Endothelial cell of umbilical vein (primary cell): ENCODE measurements at regions not wholly inside any gene's neighbourhood (a gene's known extent, or its start where the extent isn't known, plus 50 kb on each side); places are given as distances from the start of the nearest gene placed in this dataset.

Experiments
- BruUV-seq: library from RNA; stranded (reverse); fragments of 400-500 nt; replicated peaks from 2 replicates; lab custom pipeline; 2021; lab: Mats Ljungman, UMichigan
- CTCF ChIA-PET: fragments of 300-600, 350-600 bp; sonication (Branson Sonifier 250); formaldehyde crosslinking; loops from one replicate; lab custom pipeline; 2021; ENCODE audit warnings: antibody characterized with exemption, inconsistent platforms; lab: Charles Lee
- POLR2A ChIA-PET: fragments of 300-600, 350-600 bp; sonication (Branson Sonifier 250); formaldehyde crosslinking; loops from one replicate; lab custom pipeline; 2021; ENCODE audit warnings: antibody characterized with exemption, inconsistent platforms; lab: Charles Lee
- DNase-seq: peaks from one replicate; pipeline ENCODE4 v3.0.0-alpha.2; 2011; ENCODE audit warnings: low read depth, low spot score
- FAIRE-seq: peaks from 2 replicates; lab custom pipeline; 2011; peaks lifted over from hg19 to GRCh38; lab: Jason Lieb, UNC
- H2AFZ ChIP-seq: 2 replicates; pipeline ENCODE4 v1.6.0; 2012; ENCODE audit warnings: low read depth, low read length, control low read depth, inconsistent platforms
- H3K27ac ChIP-seq: 2 replicates; pipeline ENCODE4 v1.5.1; 2011; ENCODE audit warnings: low read depth, mild to moderate bottlenecking, control low read depth, low read length, moderate library complexity; ENCODE audit not compliant: insufficient read depth
- H3K27me3 ChIP-seq, 2 experiments: 2 replicates each; pipeline versions ENCODE4 v1.6.0 to v1.6.1; 2011; ENCODE audit warnings: low read length in 2 of 2, mixed read lengths in 1 of 2; ENCODE audit not compliant: control insufficient read depth in 2 of 2, insufficient read depth in 2 of 2
- H3K36me3 ChIP-seq, 2 experiments: 2 replicates in 1 of 2; 3 replicates in 1 of 2; pipeline ENCODE4 v1.5.1; 2011; ENCODE audit warnings: low read length in 2 of 2, mild to moderate bottlenecking in 1 of 2, moderate library complexity in 1 of 2; ENCODE audit not compliant: control insufficient read depth in 2 of 2, insufficient read depth in 2 of 2; ENCODE audit errors: extremely low read depth in 1 of 2
- H3K4me1 ChIP-seq: 3 replicates; pipeline ENCODE4 v1.5.1; 2011; ENCODE audit warnings: mild to moderate bottlenecking, low read length; ENCODE audit not compliant: control insufficient read depth, insufficient read depth; ENCODE audit errors: extremely low read depth
- H3K4me2 ChIP-seq: 2 replicates; pipeline ENCODE4 v1.6.1; 2011; ENCODE audit warnings: low read length, control low read depth, mixed read lengths; ENCODE audit not compliant: insufficient read depth
- H3K4me3 ChIP-seq, 3 experiments: fragments of 200-600 bp in 1 of 3; sonication (generic), shearing (Covaris generic) in 1 of 3; replicated peaks in 1 of 3; 2 replicates each; pipeline ENCODE4 v1.5.1; 2011 to 2016; ENCODE audit warnings: control low read depth in 3 of 3, low read length in 3 of 3, mild to moderate bottlenecking in 2 of 3, inconsistent platforms in 1 of 3, low read depth in 1 of 3, moderate library complexity in 1 of 3; ENCODE audit not compliant: insufficient read depth in 1 of 3
- H3K79me2 ChIP-seq: 2 replicates; pipeline ENCODE4 v1.6.0; 2012; ENCODE audit warnings: low read length, inconsistent platforms; ENCODE audit not compliant: control insufficient read depth, insufficient read depth
- H3K9ac ChIP-seq: replicated peaks from 2 replicates; pipeline ENCODE3; 2011; ENCODE audit warnings: low read length, control low read depth; ENCODE audit not compliant: insufficient read depth; ENCODE audit errors: extremely low read depth
- H3K9me1 ChIP-seq: replicated peaks from 3 replicates; pipeline ENCODE4 v1.6.0; 2011; ENCODE audit warnings: mild to moderate bottlenecking, low read length; ENCODE audit not compliant: control insufficient read depth, insufficient read depth; ENCODE audit errors: extremely low read depth
- H3K9me3 ChIP-seq: replicated peaks from 2 replicates; pipeline ENCODE4 v1.5.1; 2012; ENCODE audit warnings: low read length, inconsistent platforms; ENCODE audit not compliant: control insufficient read depth, insufficient read depth
- H4K20me1 ChIP-seq: replicated peaks from 2 replicates; pipeline ENCODE3; 2011; ENCODE audit warnings: mild to moderate bottlenecking, low read length; ENCODE audit not compliant: control insufficient read depth, insufficient read depth; ENCODE audit errors: extremely low read depth
- FOS ChIP-seq: IDR thresholded peaks from 2 replicates; pipeline ENCODE4 v1.6.1; 2011; ENCODE audit warnings: mild to moderate bottlenecking, low read length, moderate library complexity, borderline replicate concordance; ENCODE audit not compliant: insufficient read depth
- GATA2 ChIP-seq: IDR thresholded peaks from 2 replicates; pipeline ENCODE4 v1.7.0; 2011; ENCODE audit warnings: low read depth, mild to moderate bottlenecking, moderate library complexity, mixed read lengths, low read length; ENCODE audit not compliant: insufficient read length, insufficient read depth
- JUN ChIP-seq: IDR thresholded peaks from 2 replicates; pipeline ENCODE4 v1.6.1; 2011; ENCODE audit warnings: borderline replicate concordance, low read depth; ENCODE audit not compliant: insufficient read length, insufficient read depth
- MYC ChIP-seq: IDR thresholded peaks from one replicate; pipeline ENCODE4 v1.6.1; 2011; ENCODE audit warnings: mild to moderate bottlenecking, low read depth, low read length
- POLR2A ChIP-seq: IDR thresholded peaks from 2 replicates; pipeline ENCODE4 v1.6.1; 2012; ENCODE audit warnings: low read depth, mild to moderate bottlenecking, control low read depth, low read length
- POLR2AphosphoS5 ChIP-seq: IDR thresholded peaks from 2 replicates; pipeline ENCODE4 v1.6.1; 2012; ENCODE audit warnings: low read depth, mild to moderate bottlenecking, control low read depth, low read length, moderate library complexity; ENCODE audit not compliant: insufficient read depth
- dilution Hi-C: fragments of 300-500 bp; cut with MboI; formaldehyde crosslinking; loops from one replicate; pipeline ENCODE4 v1.15.0; 2019; ENCODE audit warnings: low sequenced_read_pairs; ENCODE audit not compliant: extremely low pct_ligation_motif_present
- intact Hi-C: fragments of 100-400 bp; cut with micrococcal nuclease; formaldehyde crosslinking; loops from one replicate; pipeline ENCODE4 v1.10.0; 2022

- Histone ChIP-seq H3K27me3 (peaks cover 0 to 2% of the 10 kb centered on the region in 2 experiments), H3K9me1 (no peaks in the 10 kb centered on the region), H3K4me1 (no peaks in the 10 kb centered on the region), H3K4me2 (no peak overlapping the region), H3K4me3 (no peak overlapping the region), H2AFZ (no peak overlapping the region), H3K27ac (no peak overlapping the region), H3K36me3 (no peaks in the 10 kb centered on the region), H3K9ac (no peak overlapping the region), H3K9me3 (no peaks in the 10 kb centered on the region), H3K79me2 (no peaks in the 10 kb centered on the region), H4K20me1 (no peaks in the 10 kb centered on the region)
- ChIA-PET CTCF (no interaction called here), POLR2A (no interaction called here)
- FAIRE-seq (no peak), DNase-seq (no peak)
- dilution Hi-C loops (no loop called here), intact Hi-C loops (no loop called here)
- no TSS peak for BruUV-seq
- TF ChIP-seq POLR2AphosphoS5 (no peak), MYC (no peak), POLR2A (no peak), FOS (no peak)
These were observed 157.4 kb upstream of the TMCO5A start for GRCh38 chr15:37777006-37777405.

GRCh38 chr15:37783290-37783689 lies 151.2 kb upstream of the TMCO5A start:
- H4K20me1 ChIP-seq = no peaks in the 10 kb centered on the region
- H3K36me3 ChIP-seq = no peaks in the 10 kb centered on the region
- POLR2A ChIA-PET = no interaction called here
- no peak overlapping the region for H3K4me2 ChIP-seq
- H3K27me3 ChIP-seq = peaks cover 0 to 2% of the 10 kb centered on the region in 2 experiments
- CTCF ChIA-PET = no interaction called here
- H3K27ac ChIP-seq = no peak overlapping the region
- DNase-seq (no peak), FAIRE-seq (no peak)
- no peaks in the 10 kb centered on the region for H3K9me1 ChIP-seq
- no peak overlapping the region for H3K9ac ChIP-seq
- H3K79me2 ChIP-seq = no peaks in the 10 kb centered on the region
- no peak overlapping the region for H3K4me3 ChIP-seq
- TF ChIP-seq GATA2 (no peak), MYC (no peak), JUN (no peak), FOS (no peak)
- BruUV-seq = no TSS peak
- dilution Hi-C loops = no loop called here
- no peaks in the 10 kb centered on the region for H3K4me1 ChIP-seq
- intact Hi-C loops = no loop called here
- no peaks in the 10 kb centered on the region for H3K9me3 ChIP-seq
- H2AFZ ChIP-seq = no peak overlapping the region
